Gastrocnemius medialis (tissue), 4 donors: ENCODE measurements at regions not wholly inside any gene's neighbourhood (a gene's known extent, or its start where the extent isn't known, plus 50 kb on each side); places are given as distances from the start of the nearest gene placed in this dataset.

Experiments
- POLR2A ChIP-seq, 2 donors: fragments of 450-650 bp; IDR thresholded peaks; one replicate each; pipeline ENCODE4 v1.6.1; 2017; ENCODE audit warnings: antibody characterized with exemption in 2 of 2, mild to moderate bottlenecking in 2 of 2, moderate library complexity in 2 of 2
- TF ChIP-seq, protein P1 (sequence below), 5 experiments: fragments of 450-650 bp in 3 of 5; fragments of 200-600 bp in 2 of 5; sonication (generic) in 2 of 5; IDR thresholded peaks in 4 of 5; conservative IDR thresholded peaks in 1 of 5; 1 replicate in 4 of 5; 2 replicates in 1 of 5; pipeline ENCODE4 v1.5.1; 2016 to 2019; ENCODE audit warnings: antibody characterized with exemption in 5 of 5, mild to moderate bottlenecking in 3 of 5, moderate library complexity in 3 of 5

DNA sequence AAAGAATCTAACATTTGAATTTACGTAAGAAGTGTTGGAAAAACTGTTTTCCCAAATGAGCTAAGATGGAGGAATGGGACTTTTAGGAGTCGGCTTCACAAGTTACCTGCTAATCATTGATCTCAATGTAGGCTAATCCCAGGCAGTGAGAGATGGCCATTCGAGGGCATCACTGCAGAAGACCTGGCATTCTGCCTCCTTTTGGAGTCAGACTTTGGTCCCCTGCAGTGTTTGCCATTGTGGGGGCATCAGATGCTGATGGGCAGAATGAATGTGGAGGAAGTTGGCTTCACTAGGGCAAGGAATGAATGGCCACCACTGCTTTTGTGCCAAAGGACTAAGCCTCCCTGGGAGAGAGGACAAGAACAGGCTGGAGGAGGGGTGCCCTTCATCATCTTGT, 55.7 kb upstream of the NKX2-2 start:
- TF ChIP-seq, protein P1, sequence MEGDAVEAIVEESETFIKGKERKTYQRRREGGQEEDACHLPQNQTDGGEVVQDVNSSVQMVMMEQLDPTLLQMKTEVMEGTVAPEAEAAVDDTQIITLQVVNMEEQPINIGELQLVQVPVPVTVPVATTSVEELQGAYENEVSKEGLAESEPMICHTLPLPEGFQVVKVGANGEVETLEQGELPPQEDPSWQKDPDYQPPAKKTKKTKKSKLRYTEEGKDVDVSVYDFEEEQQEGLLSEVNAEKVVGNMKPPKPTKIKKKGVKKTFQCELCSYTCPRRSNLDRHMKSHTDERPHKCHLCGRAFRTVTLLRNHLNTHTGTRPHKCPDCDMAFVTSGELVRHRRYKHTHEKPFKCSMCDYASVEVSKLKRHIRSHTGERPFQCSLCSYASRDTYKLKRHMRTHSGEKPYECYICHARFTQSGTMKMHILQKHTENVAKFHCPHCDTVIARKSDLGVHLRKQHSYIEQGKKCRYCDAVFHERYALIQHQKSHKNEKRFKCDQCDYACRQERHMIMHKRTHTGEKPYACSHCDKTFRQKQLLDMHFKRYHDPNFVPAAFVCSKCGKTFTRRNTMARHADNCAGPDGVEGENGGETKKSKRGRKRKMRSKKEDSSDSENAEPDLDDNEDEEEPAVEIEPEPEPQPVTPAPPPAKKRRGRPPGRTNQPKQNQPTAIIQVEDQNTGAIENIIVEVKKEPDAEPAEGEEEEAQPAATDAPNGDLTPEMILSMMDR (IDR thresholded peaks at IDR 0.05 in 4 of 5, conservative IDR thresholded peaks at IDR 0.05 in 1 of 5) = no peak
- TF ChIP-seq POLR2A (IDR thresholded peaks at IDR 0.05) = no peak
